ENCODE measurements at regions not wholly inside any gene's neighbourhood (a gene's known extent, or its start where the extent isn't known, plus 50 kb on each side); places are given as distances from the start of the nearest gene placed in this dataset.

DNA sequence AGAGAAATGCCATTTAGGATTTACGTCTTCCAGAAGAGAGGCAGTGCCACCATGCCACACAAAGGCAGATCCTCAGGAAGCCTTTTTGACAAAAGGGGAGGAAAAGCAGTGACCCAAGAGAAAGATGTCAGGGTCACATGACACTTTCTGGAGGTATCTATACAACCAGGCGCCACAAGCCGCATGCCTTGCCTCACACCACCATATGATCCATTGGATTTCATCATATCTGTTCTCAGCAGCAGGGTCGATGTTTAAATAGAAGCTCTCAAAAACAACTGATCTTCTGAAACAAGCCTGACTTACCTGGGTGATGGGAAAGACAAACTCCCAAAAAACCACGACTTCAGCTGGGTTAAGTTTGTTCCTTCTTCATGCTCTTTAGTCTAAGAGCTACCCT is 52.5 kb upstream of the UNC5B start:
- no peak for DNase-seq

DNA sequence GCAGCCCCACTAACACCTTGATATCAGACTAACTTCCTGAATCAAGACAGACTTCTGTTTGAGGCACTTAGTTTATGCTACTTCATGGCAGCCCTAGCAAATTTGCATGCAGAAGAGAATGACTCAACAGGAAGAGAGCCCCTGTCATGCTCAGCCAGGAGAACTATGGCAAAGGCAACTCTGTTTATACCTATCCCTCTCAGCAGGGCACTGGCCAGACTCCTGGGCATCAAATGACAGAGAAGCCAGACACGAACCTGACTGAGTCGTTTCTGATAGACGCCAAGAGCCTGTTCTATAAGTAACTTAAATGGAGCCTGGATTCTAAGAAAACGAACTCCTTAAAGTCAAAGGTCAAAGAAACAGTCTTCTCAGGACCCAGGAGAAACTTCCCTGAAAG is 50.9 kb upstream of the UNC5B start:
- DNase-seq = no peak
